K562 (cell line): ENCODE measurements at regions not wholly inside any gene's neighbourhood (a gene's known extent, or its start where the extent isn't known, plus 50 kb on each side); places are given as distances from the start of the nearest gene placed in this dataset.

Experiments used
- CHCHD3 ChIP-seq: fragments of 250-450 bp; sonication (Bioruptor Pico); IDR thresholded peaks from 2 replicates; pipeline ENCODE4 v2.1.2; 2022; ENCODE audit warnings: mild to moderate bottlenecking
- EZH2 ChIP-seq: IDR thresholded peaks from 2 replicates; pipeline ENCODE4 v1.6.1; 2012; ENCODE audit warnings: low read depth, mild to moderate bottlenecking, inconsistent platforms, low read length, borderline replicate concordance
- HDAC8 ChIP-seq: fragments of 450-650 bp; IDR thresholded peaks from 2 replicates; pipeline ENCODE4 v1.6.1; 2016; ENCODE audit warnings: mild to moderate bottlenecking, missing genetic modification characterization, moderate library complexity, missing compliant biosample characterization
- RCOR1 ChIP-seq, 2 experiments: IDR thresholded peaks; 2 replicates each; pipeline ENCODE4 v1.6.1; 2012; ENCODE audit warnings: low read depth in 2 of 2, low read length in 2 of 2, borderline replicate concordance in 1 of 2, improper control_type of control experiment in 1 of 2
- SRSF1 ChIP-seq: fragments of 200-400 bp; formaldehyde crosslinking; IDR thresholded peaks from 2 replicates; pipeline ENCODE4 v1.6.1; 2017; ENCODE audit warnings: mild to moderate bottlenecking, low read depth, low read length, moderate library complexity
- TFAM ChIP-seq: fragments of 250-450 bp; sonication (Bioruptor Pico); conservative IDR thresholded peaks from 2 replicates; pipeline ENCODE4 v1.5.0; 2021; ENCODE audit warnings: mild to moderate bottlenecking, moderate library complexity
- ZNF12 ChIP-seq: sonication (generic); formaldehyde crosslinking; IDR thresholded peaks from 2 replicates; pipeline ENCODE4 v1.4.0; 2020; ENCODE audit warnings: mild to moderate bottlenecking, missing genetic modification reagents
- ZNF140 ChIP-seq: fragments of 250-450 bp; sonication (Bioruptor Pico); IDR thresholded peaks from 2 replicates; pipeline ENCODE4 v1.8.0; 2021; ENCODE audit warnings: moderate library complexity, mild to moderate bottlenecking, inconsistent platforms
- ZZZ3 ChIP-seq: fragments of 450-650 bp; IDR thresholded peaks from 2 replicates; pipeline ENCODE4 v1.6.1; 2016; ENCODE audit warnings: antibody characterized with exemption, mild to moderate bottlenecking, moderate library complexity
- TF ChIP-seq, protein P1 (sequence below): fragments of 250-450 bp; sonication (Bioruptor Pico); IDR thresholded peaks from 2 replicates; pipeline ENCODE4 v1.5.0; 2020; ENCODE audit warnings: mild to moderate bottlenecking, borderline replicate concordance

DNA sequence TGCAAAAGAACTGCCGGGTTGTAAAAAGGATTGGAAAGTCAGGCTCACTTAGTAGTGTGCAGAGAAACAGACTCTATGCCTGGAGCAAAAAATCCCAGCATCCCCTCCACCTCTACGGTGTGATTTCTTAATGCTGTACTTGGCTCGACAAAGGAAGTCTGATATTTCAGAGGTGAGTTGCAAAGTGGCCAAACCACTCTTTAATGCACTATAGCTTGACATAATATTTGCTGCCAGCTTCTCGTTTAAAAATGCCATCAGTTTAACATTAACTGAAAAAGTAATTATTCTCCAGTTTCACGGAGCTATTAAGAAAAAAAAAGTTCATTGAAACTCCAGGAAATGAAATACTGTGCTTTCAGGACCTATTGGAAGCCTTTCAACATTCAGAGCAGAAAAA lies 448.3 kb upstream of the ZFP42 start:
- TF ChIP-seq ZNF140 (no peak), CHCHD3 (CRISPR knock-in tag) (no peak), SRSF1 (no peak), ZNF12 (CRISPR knock-in tag) (no peak), ZZZ3 (no peak), RCOR1 (IDR thresholded peaks at IDR 0.05; ENCODE audit: borderline replicate concordance in 1 of 2, low read depth in 2 of 2, low read length in 2 of 2) (no peak), TFAM (no peak), EZH2 (no peak), HDAC8 (tag) (no peak)
- TF ChIP-seq, protein P1, sequence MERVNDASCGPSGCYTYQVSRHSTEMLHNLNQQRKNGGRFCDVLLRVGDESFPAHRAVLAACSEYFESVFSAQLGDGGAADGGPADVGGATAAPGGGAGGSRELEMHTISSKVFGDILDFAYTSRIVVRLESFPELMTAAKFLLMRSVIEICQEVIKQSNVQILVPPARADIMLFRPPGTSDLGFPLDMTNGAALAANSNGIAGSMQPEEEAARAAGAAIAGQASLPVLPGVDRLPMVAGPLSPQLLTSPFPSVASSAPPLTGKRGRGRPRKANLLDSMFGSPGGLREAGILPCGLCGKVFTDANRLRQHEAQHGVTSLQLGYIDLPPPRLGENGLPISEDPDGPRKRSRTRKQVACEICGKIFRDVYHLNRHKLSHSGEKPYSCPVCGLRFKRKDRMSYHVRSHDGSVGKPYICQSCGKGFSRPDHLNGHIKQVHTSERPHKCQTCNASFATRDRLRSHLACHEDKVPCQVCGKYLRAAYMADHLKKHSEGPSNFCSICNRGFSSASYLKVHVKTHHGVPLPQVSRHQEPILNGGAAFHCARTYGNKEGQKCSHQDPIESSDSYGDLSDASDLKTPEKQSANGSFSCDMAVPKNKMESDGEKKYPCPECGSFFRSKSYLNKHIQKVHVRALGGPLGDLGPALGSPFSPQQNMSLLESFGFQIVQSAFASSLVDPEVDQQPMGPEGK (CRISPR knock-in tag) = no peak
